GM10266 (cell line): ENCODE measurements at regions not wholly inside any gene's neighbourhood (a gene's known extent, or its start where the extent isn't known, plus 50 kb on each side); places are given as distances from the start of the nearest gene placed in this dataset.
"Not testable (repeated sequence)": the region's sequence is repeated elsewhere in the genome, so short reads cannot be mapped to it uniquely, and the experiment has no call there.

Experiments
- DNase-seq: peaks from one replicate; pipeline ENCODE4 v3.0.0; 2012; ENCODE audit errors: extremely low spot score
- CTCF ChIP-seq: IDR thresholded peaks from 2 replicates; pipeline ENCODE4 v1.5.1; 2012; ENCODE audit warnings: mild to moderate bottlenecking, low read depth; ENCODE audit not compliant: control insufficient read depth, insufficient read depth; ENCODE audit errors: missing control alignments

DNA sequence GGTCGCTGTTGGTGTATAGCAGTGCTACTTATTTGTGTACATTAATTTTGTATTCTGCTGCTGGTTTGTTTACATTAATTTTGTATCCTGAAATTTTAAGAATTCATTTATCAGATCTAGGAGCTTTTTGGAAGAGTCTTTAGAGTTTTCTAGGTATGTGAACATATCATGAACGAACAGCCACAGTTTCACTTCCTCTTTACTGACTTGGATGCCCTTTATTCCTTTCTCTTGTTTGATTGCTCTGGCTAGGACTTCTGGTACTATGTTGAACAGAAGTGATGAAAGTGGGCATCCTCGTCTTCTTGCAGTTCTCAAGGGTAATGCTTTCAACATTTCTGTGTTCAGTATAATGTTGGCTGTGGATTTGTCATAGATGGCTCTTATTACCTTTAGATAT lies 1757.9 kb downstream of the BRINP3 start:
- no peak for DNase-seq
- no peak for TF ChIP-seq CTCF

- DNase-seq = no peak
- no peak for TF ChIP-seq CTCF
These were observed 1754.2 kb downstream of the BRINP3 start for GRCh38 chr1:188723332-188724020.

- DNase-seq = no peak
- TF ChIP-seq CTCF = no peak
These were observed 1748.6 kb downstream of the BRINP3 start for GRCh38 chr1:188729039-188729438.

- no peak for TF ChIP-seq CTCF
These were observed 1742.1 kb downstream of the BRINP3 start for GRCh38 chr1:188735567-188735966.

GRCh38 chr1:188749275-188749674 lies 1728.4 kb downstream of the BRINP3 start:
- DNase-seq = not testable (repeated sequence)

More at GRCh38 chr1:188735567-188735966, 1742.1 kb downstream of the BRINP3 start:
- DNase-seq = no peak

- DNase-seq = not testable (repeated sequence)
These were observed 1725.6 kb downstream of the BRINP3 start for GRCh38 chr1:188752027-188752426.

DNA sequence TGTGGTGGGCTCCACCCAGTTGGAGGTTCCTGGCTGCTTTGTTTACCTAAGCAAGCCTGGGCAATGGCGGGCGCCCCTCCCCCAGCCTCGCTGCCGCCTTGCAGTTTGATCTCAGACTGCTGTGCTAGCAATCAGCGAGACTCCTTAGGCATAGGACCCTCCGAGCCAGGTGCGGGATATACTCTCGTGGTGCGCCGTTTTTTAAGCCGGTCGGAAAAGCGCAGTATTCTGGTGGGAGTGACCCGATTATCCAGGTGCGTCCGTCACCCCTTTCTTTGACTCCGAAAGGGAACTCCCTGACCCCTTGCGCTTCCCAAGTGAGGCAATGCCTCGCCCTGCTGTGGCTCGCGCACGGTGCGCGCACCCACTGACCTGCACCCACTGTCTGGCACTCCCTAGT lies 1719.9 kb downstream of the BRINP3 start:
- not testable (repeated sequence) for DNase-seq

DNA sequence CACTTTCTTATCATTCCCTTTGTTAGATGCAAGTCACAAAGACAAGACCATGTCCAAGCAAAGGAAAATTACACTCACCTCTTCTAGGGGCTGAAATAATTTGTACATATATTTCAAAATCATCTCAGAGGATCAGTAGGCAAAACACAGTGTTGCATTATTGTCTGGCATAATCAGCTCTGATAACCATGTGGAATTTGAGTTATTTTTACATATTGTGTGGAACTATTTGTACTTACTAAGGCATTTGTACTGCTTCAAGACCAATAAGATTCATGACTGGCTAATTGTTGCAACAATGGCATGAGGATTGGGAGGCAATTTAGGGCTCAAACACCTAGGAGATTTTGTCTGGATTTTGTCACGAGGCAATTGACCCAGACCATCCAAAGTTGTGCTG lies 1716.4 kb downstream of the BRINP3 start:
- TF ChIP-seq CTCF = no peak
- DNase-seq = no peak

DNA sequence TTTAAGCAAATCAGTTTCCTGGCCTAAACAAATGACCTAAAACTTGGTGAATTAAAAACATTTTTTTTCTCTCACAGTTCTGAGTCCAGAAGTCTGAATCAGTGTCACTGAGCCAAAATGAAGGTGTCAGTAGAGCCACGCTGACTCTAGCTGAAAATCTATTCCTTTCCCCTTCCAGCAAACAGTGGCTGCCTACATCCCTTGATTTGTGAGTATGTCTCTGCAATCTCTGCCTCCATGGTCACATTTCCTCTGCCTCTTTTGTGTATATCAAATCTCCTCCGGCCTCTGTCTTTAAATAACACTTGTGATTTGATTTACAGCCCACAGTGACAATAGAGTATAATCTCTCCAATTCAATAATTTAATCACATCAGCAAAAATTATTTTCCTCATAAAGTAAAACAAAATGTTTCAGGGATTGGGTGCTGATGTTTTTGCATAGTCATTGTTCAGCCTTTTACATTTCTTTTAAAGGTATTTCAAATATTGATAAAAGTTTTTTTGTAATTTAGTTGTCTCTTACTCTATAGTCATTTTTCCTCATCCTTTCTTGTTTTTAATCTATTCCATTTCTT lies 1715.4 kb downstream of the BRINP3 start:
- no peak for DNase-seq
- no peak for TF ChIP-seq CTCF
